ENCODE measurements at regions not wholly inside any gene's neighbourhood (a gene's known extent, or its start where the extent isn't known, plus 50 kb on each side); places are given as distances from the start of the nearest gene placed in this dataset.

GRCh38 chr4:60096676-60097075 is 1103.5 kb upstream of the ADGRL3 start:
- H3K27me3 ChIP-seq (ENCODE audit: control insufficient read depth, insufficient read depth): no peaks in the 10 kb centered on the region
- 0% methylated on average over 1 of the region's 1 CpG for WGBS
- ATAC-seq (no peak), DNase-seq (no peak)
- no peaks in the 10 kb centered on the region for H3K9me3 ChIP-seq (ENCODE audit: control insufficient read depth, low read length)
- intact Hi-C loops (cut with DNase I): no loop called here
- no peak overlapping the region for H3K4me3 ChIP-seq (ENCODE audit: low read length)
- no peaks in the 10 kb centered on the region for H3K4me1 ChIP-seq (ENCODE audit: control insufficient read depth, insufficient read depth, low read length)
- H3K27ac ChIP-seq (ENCODE audit: low read length): no peak overlapping the region

GRCh38 chr4:60116592-60116991 is 1083.5 kb upstream of the ADGRL3 start:
- 89% methylated on average over 3 of the region's 3 CpGs for WGBS
- Histone ChIP-seq H3K4me3 (ENCODE audit: low read length) (no peak overlapping the region), H3K4me1 (ENCODE audit: control insufficient read depth, insufficient read depth, low read length) (no peaks in the 10 kb centered on the region), H3K27ac (ENCODE audit: low read length) (no peak overlapping the region), H3K27me3 (ENCODE audit: control insufficient read depth, insufficient read depth) (no peaks in the 10 kb centered on the region), H3K9me3 (ENCODE audit: control insufficient read depth, low read length) (no peaks in the 10 kb centered on the region)
- ATAC-seq (no peak), DNase-seq (no peak)
- intact Hi-C loops (cut with DNase I): no loop called here

- no peak overlapping the region for H3K4me3 ChIP-seq (ENCODE audit: low read length)
- intact Hi-C loops (cut with DNase I): no loop called here
- no peaks in the 10 kb centered on the region for H3K27me3 ChIP-seq (ENCODE audit: control insufficient read depth, insufficient read depth)
- no peak overlapping the region for H3K27ac ChIP-seq (ENCODE audit: low read length)
- ATAC-seq (no peak), DNase-seq (no peak)
- no peaks in the 10 kb centered on the region for H3K9me3 ChIP-seq (ENCODE audit: control insufficient read depth, low read length)
- 80% methylated on average over 3 of the region's 3 CpGs for WGBS
- no peaks in the 10 kb centered on the region for H3K4me1 ChIP-seq (ENCODE audit: control insufficient read depth, insufficient read depth, low read length)
Observed at GRCh38 chr4:60117726-60118323, 1082.3 kb upstream of the ADGRL3 start.

- no peaks in the 10 kb centered on the region for H3K4me1 ChIP-seq (ENCODE audit: control insufficient read depth, insufficient read depth, low read length)
- no peak overlapping the region for H3K4me3 ChIP-seq (ENCODE audit: low read length)
- H3K9me3 ChIP-seq (ENCODE audit: control insufficient read depth, low read length): no peaks in the 10 kb centered on the region
- DNase-seq (no peak), ATAC-seq (no peak)
- 93% methylated on average over 6 of the region's 6 CpGs for WGBS
- no peak overlapping the region for H3K27ac ChIP-seq (ENCODE audit: low read length)
- intact Hi-C loops (cut with DNase I): no loop called here
- no peaks in the 10 kb centered on the region for H3K27me3 ChIP-seq (ENCODE audit: control insufficient read depth, insufficient read depth)
Observed at GRCh38 chr4:60122820-60123219, 1077.3 kb upstream of the ADGRL3 start.

- no peak for ATAC-seq
- DNase-seq: no peak
- intact Hi-C loops (cut with DNase I): no loop called here
- Histone ChIP-seq H3K9me3 (ENCODE audit: control insufficient read depth, low read length) (no peaks in the 10 kb centered on the region), H3K4me1 (ENCODE audit: control insufficient read depth, insufficient read depth, low read length) (no peaks in the 10 kb centered on the region), H3K27me3 (ENCODE audit: control insufficient read depth, insufficient read depth) (no peaks in the 10 kb centered on the region), H3K4me3 (ENCODE audit: low read length) (no peak overlapping the region), H3K27ac (ENCODE audit: low read length) (no peak overlapping the region)
- 58% methylated on average over 4 of the region's 4 CpGs for WGBS
Observed at GRCh38 chr4:60128888-60129287, 1071.2 kb upstream of the ADGRL3 start.

- Histone ChIP-seq H3K9me3 (ENCODE audit: control insufficient read depth, low read length) (no peaks in the 10 kb centered on the region), H3K27me3 (ENCODE audit: control insufficient read depth, insufficient read depth) (no peaks in the 10 kb centered on the region), H3K4me3 (ENCODE audit: low read length) (no peak overlapping the region), H3K27ac (ENCODE audit: low read length) (no peak overlapping the region), H3K4me1 (ENCODE audit: control insufficient read depth, insufficient read depth, low read length) (no peaks in the 10 kb centered on the region)
- ATAC-seq (no peak), DNase-seq (no peak)
- 55% methylated on average over 1 of the region's 1 CpG for WGBS
- intact Hi-C loops (cut with DNase I): no loop called here
Observed at GRCh38 chr4:60129740-60130139, 1070.4 kb upstream of the ADGRL3 start.

GRCh38 chr4:60133375-60133774 is 1066.8 kb upstream of the ADGRL3 start:
- Histone ChIP-seq H3K9me3 (ENCODE audit: control insufficient read depth, low read length) (no peaks in the 10 kb centered on the region), H3K27me3 (ENCODE audit: control insufficient read depth, insufficient read depth) (no peaks in the 10 kb centered on the region), H3K27ac (ENCODE audit: low read length) (no peak overlapping the region), H3K4me3 (ENCODE audit: low read length) (no peak overlapping the region), H3K4me1 (ENCODE audit: control insufficient read depth, insufficient read depth, low read length) (no peaks in the 10 kb centered on the region)
- intact Hi-C loops (cut with DNase I): no loop called here
- no peak for ATAC-seq
- 66% methylated on average over 1 of the region's 1 CpG for WGBS
- no peak for DNase-seq

- WGBS: 65% methylated on average over 7 of the region's 7 CpGs
- no peak overlapping the region for H3K27ac ChIP-seq (ENCODE audit: low read length)
- DNase-seq: no peak
- no peak for ATAC-seq
- no peaks in the 10 kb centered on the region for H3K9me3 ChIP-seq (ENCODE audit: control insufficient read depth, low read length)
- H3K27me3 ChIP-seq (ENCODE audit: control insufficient read depth, insufficient read depth): no peaks in the 10 kb centered on the region
- intact Hi-C loops (cut with DNase I): no loop called here
- no peaks in the 10 kb centered on the region for H3K4me1 ChIP-seq (ENCODE audit: control insufficient read depth, insufficient read depth, low read length)
- H3K4me3 ChIP-seq (ENCODE audit: low read length): no peak overlapping the region
Observed at GRCh38 chr4:60134099-60134498, 1066.0 kb upstream of the ADGRL3 start.

- intact Hi-C loops (cut with DNase I): no loop called here
- no peak for ATAC-seq
- Histone ChIP-seq H3K9me3 (ENCODE audit: control insufficient read depth, low read length) (no peaks in the 10 kb centered on the region), H3K27ac (ENCODE audit: low read length) (no peak overlapping the region), H3K27me3 (ENCODE audit: control insufficient read depth, insufficient read depth) (no peaks in the 10 kb centered on the region), H3K4me1 (ENCODE audit: control insufficient read depth, insufficient read depth, low read length) (no peaks in the 10 kb centered on the region), H3K4me3 (ENCODE audit: low read length) (no peak overlapping the region)
- WGBS: 81% methylated on average over 5 of the region's 5 CpGs
- DNase-seq: no peak
Observed at GRCh38 chr4:60155088-60155487, 1045.0 kb upstream of the ADGRL3 start.

GRCh38 chr4:60173103-60173502 is 1027.0 kb upstream of the ADGRL3 start:
- no peak overlapping the region for H3K4me3 ChIP-seq (ENCODE audit: low read length)

GRCh38 chr4:60173718-60174117 is 1026.4 kb upstream of the ADGRL3 start:
- H3K4me3 ChIP-seq (ENCODE audit: low read length): no peak overlapping the region
- intact Hi-C loops (cut with DNase I): no loop called here
- WGBS: 86% methylated on average over 5 of the region's 5 CpGs

More at GRCh38 chr4:60173103-60173502, 1027.0 kb upstream of the ADGRL3 start:
- no peaks in the 10 kb centered on the region for H3K4me1 ChIP-seq (ENCODE audit: control insufficient read depth, insufficient read depth, low read length)
- H3K27ac ChIP-seq (ENCODE audit: low read length): no peak overlapping the region
- no peaks in the 10 kb centered on the region for H3K27me3 ChIP-seq (ENCODE audit: control insufficient read depth, insufficient read depth)
- ATAC-seq (no peak), DNase-seq (no peak)
- intact Hi-C loops (cut with DNase I): no loop called here
- peaks cover 1% of the 10 kb centered on the region for H3K9me3 ChIP-seq (ENCODE audit: control insufficient read depth, low read length)

GRCh38 chr4:60175241-60175640 is 1024.9 kb upstream of the ADGRL3 start:
- intact Hi-C loops (cut with DNase I): no loop called here
- ATAC-seq (no peak), DNase-seq (no peak)
- Histone ChIP-seq H3K9me3 (ENCODE audit: control insufficient read depth, low read length) (peaks cover 1% of the 10 kb centered on the region), H3K4me3 (ENCODE audit: low read length) (no peak overlapping the region), H3K4me1 (ENCODE audit: control insufficient read depth, insufficient read depth, low read length) (no peaks in the 10 kb centered on the region), H3K27ac (ENCODE audit: low read length) (no peak overlapping the region), H3K27me3 (ENCODE audit: control insufficient read depth, insufficient read depth) (no peaks in the 10 kb centered on the region)
- WGBS: 54% methylated on average over 1 of the region's 1 CpG

More at GRCh38 chr4:60173718-60174117, 1026.4 kb upstream of the ADGRL3 start:
- Histone ChIP-seq H3K9me3 (ENCODE audit: control insufficient read depth, low read length) (peaks cover 1% of the 10 kb centered on the region), H3K27me3 (ENCODE audit: control insufficient read depth, insufficient read depth) (no peaks in the 10 kb centered on the region), H3K4me1 (ENCODE audit: control insufficient read depth, insufficient read depth, low read length) (no peaks in the 10 kb centered on the region), H3K27ac (ENCODE audit: low read length) (no peak overlapping the region)
- DNase-seq (no peak), ATAC-seq (no peak)
